SIG-M5 treated with dmso at 0.1 percent for 504 hours (cell line): ENCODE measurements at regions not wholly inside any gene's neighbourhood (a gene's known extent, or its start where the extent isn't known, plus 50 kb on each side); places are given as distances from the start of the nearest gene placed in this dataset.
A peak's percentile ranks its signal among the peaks of the same experiment; 100 is the strongest.
"Not testable (repeated sequence)": the region's sequence is repeated elsewhere in the genome, so short reads cannot be mapped to it uniquely, and the experiment has no call there.

Experiments used
- DNase-seq: peaks from one replicate; lab custom pipeline; 2025; ENCODE audit not compliant: unreplicated experiment; lab: John Stamatoyannopoulos, UW

DNA sequence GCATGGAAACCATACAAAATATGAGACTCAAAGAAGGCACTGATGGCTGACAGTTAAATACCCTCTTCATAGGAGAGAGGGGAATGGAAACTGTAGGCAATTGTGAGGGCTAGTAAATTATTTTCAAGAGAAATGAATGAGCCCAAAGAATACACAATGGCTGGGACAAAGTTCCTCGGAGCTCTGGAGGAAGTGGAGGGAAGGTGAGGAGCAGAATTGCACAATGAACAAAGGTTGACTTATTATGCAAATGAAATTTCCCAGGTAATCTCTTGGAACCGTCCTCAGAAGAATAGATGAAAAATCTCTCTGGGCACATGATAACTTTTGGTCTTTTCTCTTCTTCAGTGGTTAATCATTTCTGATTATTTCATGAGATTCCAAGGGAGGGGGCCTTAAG lies 202.6 kb upstream of the VCX start:
- no peak for DNase-seq

DNA sequence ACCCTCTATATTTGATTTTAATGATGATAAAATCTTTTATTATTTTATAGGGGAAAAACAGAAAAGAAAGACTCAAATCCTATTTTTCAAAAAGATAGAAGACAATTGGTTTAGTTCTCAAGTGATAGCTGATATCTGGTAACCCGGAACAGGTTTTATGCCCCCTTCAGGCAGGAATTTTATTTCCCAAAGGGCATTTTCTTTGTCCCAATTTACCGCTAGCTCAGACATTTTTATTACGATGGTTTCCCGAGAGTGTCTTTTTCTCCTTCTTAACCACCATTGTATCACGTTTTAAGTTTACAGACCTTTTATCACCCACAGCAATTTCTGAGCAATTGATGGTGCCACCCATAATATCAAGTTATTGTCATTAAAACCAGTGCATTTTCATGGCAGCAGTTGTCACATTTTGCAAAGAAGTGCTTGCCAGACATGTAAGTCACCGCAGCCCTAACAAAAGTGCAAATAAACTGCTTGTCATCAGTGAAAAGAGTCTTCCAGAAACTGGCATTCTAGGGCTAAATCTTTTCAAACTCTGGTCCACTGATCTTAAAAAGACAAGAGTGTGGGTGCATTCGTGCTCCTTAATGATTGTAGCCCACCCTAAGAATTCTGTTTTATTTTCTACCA lies 204.8 kb upstream of the VCX start:
- no peak for DNase-seq

DNA sequence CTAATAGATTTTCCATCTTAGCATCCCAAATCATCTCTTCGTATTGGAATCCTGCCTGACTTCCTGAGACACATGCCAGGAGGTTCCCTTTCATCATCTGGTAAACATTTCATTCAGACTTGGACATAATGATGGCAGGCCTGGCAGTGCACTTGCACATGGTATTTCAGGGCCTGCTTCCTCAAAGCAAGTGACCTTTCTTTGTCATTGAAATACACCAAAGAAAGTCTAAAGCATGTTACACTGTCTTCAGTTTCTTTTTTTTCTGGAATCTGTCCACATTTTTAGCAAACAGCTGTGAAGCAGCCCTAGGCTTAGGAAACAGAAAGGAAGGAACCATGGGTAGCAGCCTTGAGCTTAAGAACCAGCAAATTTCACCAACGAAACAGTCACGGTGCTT lies 205.9 kb upstream of the VCX start:
- no peak for DNase-seq

DNA sequence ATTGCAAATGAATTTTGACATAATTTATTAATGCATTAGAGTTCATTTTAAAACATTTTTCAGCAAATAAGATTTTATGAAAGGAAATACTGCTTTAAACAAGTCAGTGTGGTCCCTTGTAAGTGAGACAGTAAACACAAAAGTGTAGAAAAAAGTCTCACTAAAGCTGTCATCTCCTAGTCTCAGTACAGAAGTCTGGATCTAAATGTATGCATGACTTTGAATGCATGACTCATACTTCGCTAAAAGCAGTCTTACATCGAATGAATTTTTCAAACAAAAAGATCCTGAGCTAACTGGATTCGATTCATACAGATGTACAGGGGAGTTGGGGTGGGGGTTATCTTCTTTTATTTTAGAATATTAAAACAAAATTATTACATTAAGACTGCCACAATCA lies 207.4 kb upstream of the VCX start:
- no peak for DNase-seq

DNA sequence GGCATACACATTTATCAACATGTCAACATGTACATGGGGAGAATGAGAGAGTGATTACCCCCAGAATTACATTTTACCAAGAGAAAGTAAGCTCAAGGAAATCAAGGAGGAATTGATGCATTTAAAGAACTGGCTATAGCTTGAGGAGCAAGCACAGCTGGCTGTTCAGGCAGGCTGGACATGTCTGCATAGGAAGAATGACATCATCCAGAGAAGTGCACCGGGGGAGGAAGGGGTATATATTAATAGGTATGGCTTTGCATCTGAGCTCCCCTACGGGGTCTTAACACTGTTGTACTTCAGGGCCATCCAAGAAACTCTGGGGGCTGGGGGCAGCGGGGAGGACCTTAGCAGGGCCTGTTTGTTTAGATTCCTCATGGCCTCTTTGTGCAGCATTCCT lies 222.4 kb upstream of the VCX start:
- no peak for DNase-seq

DNA sequence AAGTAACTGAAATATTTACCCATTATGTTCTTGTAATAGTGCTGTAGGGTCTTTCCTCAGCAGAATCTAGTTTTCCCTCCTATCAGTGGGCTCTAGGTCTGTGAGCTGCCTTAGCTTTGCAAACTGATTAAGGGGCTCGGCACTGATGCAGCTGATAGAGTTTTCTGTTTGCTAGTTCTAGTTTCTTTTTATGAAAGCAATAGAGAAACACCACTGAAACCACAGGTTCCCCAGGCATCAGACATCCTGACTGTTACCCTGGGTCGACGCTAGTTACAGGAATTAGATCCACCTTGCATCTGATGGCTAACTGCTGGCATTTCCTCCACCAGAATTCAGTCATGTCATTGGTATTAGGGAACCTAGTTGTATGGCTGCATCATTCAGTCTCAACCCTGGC lies 225.0 kb upstream of the VCX start:
- DNase-seq: no peak

DNA sequence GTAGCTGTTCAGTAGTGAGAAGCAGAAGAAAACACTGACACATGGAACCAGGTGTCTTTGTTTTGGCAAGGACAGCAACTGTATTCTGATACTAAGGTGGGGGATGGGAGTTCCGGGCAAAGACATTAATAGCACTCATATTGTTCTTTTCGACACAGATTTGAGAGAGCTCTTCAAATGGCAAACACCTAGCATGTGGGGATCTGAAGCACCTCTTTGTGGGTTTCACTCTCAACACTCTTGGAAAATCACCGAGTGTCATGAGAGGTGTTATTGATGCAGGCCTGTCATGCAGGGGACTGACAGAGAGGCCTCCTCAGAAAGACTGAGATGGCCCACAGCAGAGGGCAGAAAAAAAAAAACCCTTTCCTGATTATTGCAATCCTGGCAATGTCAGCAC lies 228.4 kb upstream of the VCX start:
- DNase-seq: no peak

DNA sequence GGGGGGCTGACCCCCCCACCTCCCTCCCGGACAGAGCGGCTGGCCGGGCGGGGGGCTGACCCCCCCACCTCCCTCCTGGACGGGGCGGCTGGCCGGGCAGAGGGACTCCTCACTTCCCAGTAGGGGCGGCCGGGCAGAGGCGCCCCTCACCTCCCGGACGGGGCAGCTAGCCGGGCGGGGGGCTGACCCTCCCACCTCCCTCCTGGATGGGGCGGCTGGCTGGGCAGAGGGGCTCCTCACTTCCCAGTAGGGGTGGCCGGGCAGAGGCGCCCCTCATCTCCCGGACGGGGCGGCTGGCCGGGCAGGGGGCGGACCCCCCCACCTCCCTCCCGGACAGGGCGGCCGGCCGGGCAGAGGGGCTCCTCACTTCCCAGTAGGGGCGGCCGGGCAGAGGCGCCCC lies 234.3 kb upstream of the VCX start:
- not testable (repeated sequence) for DNase-seq

DNA sequence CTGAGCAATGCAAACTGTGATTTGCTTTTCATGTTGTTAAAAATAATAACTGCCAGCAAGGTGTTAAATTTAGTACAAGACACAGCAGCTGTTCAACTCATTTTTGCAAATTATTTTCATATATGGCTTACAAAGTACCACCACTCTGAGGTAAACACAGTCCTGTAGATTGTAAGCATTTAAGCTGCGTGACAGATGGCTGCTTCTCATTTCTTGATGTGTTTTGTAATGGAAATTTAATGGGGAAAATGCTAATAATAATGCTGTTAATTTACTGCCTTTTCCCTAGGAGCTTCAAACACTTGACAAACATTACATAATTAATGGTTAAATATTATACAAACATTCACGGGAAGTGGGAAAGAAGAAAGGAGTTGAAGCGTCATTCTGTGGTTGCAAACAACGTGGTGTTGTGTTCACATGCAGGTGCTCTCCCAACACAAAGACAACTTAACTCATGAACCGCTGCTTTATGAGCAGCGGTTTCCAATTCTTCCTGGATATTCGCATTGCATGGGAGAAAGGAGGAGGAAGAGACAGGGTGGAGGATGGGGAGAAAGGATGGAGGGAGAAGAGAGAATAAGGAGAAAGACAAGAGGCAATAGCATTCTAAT lies 236.8 kb upstream of the VCX start:
- no peak for DNase-seq

DNA sequence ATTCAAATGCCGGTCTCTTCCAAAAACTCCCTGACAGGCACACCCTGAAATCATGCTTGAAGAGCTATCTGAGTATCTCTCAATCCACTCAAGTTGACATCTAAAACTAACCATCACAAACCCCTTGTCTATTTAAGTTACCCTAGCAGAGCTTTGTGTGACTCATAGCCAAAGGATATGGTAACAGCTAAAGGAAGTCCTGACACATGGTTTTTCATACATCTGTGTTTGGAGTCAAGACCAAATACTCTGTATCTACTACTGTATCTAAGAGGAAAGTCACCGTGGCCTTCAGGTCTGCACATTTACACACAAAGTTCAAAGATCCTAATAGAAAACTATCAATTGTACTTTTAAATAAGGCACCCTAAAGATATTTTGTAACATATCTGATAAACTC lies 239.6 kb upstream of the VCX start:
- no peak for DNase-seq

DNA sequence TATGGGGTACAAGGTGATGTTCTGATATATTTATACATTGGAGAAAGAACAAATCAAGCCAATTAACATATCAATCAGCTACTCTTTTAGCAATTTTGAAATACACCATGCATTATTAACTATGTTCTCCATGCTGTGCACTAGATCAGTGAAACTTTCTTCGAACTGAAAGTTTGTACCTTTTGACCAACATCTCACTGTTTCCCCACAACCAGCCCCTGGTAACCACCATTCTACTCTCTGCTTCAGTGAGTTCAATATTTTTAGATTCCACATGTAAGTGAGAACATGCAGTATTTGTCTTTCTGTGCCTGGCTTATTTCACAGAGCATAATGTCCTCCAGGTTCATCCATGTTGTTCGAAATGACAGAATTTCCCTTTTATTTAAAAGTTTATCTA lies 246.1 kb upstream of the VCX start:
- DNase-seq: no peak

DNA sequence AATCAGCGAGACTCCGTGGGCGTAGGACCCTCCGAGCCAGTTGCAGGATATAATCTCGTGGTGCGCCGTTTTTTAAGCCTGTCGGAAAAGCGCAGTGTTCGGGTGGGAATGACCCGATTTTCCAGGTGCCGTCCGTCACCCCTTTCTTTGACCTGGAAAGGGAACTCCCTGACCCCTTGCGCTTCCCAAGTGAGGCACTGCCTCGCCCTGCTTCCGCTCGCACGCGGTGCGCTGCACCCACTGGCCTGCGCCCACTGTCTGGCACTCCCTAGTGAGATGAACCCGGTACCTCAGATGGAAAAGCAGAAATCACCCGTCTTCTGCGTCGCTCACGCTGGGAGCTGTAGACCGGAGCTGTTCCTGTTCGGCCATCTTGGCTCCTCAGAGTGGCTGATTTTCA lies 249.6 kb upstream of the VCX start:
- not testable (repeated sequence) for DNase-seq

DNA sequence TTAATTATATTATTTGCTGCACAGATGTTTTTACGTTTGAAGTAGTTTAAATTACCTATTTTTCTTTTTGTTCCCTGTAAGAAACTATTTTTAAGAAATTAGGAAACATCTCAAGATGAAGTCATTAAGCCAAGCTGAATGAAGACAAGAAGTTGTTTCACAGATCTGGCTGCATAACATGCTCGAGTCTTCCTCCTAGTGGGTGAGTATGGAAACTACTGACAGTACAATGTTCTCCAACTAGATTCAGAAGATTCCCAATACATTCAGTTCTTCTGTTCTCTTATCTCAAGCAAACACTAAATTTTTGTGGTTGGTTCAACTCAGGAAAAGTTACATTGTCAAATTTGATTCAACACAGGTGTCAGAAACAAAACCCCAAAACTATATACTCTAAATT lies 256.8 kb upstream of the VCX start:
- peak; percentile 18 for DNase-seq

DNA sequence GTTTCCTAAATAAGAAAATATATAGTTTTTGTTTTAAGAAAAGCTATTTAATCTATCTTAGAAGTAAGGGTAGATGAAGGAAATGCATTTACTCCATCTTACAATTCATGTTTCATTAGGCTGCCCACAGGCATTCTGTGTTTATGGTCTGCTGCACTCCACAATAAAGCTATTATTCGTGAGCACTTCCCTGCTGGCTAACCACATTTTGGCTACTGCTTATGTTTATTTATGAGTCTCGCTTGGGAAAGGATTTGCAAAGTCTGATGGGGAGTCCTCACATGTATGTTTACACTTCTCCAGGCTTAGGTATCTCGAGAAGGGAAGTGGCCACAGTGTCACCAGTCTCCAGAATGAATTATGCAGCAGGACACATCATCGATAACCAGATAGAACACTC lies 260.8 kb upstream of the VCX start:
- no peak for DNase-seq

DNA sequence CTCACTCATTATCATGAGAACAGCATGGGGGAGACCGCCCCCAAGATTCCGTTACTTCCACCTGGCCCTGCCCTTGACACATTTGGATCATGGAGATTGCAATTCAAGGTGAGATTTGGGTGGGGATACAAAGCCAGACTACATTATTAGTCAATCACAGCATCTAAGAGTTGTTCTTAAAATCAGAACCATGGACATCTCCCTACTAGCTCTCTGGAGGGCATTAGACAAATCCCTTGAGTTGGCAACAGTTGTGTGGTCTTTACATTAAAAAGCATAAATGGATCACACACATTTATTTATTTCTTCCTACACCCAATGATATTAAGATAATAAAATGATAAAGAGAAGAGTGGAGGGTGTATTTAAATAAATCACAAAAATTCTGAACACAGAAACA lies 262.8 kb upstream of the VCX start:
- DNase-seq: no peak

DNA sequence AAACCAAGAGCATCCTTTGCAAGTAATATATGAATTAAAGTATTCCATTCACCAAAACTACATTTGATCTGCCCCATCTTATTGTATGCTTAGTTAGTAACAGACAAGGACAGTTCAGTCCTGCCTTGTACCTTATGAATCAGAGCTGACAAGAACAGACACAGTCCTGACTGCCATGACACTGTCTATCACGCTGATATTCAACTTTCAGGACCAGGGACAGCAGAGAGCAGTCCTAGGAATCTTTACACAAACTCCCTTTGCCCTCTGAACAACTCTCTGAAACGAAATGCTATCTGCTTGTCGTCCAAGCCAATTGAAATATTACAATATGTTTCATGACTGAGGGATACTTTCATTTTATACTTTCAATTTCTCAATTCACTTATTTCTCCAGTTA lies 268.6 kb upstream of the VCX start:
- peak; percentile 0 for DNase-seq

DNA sequence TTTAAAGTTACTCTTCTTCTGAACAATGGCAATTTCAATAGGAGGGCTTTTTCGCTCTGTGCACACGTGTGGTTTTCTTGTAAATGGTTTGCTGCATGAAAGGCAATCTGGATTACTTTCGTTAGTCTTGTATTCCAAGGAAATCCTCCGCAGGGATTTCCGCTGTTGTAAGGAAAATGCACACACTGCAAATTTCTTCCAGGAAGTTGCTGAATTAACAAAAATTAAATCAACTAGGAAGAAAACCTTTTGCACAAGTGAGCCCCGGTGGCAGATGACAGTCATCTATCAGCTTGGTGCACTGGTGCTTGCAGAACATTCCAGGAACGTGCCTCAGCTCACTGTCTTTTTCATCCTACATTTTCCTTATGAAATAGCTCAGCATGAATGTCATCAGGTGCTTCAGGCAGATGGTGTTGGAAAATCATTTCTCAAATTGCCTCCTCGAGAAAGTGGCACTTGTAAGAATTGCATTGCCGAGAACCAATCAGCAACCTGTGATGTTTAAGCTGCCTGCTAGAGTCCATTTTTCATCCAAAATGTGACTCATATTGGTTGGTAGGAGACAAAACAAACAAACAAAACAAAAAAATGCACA lies 272.4 kb upstream of the VCX start:
- no peak for DNase-seq

DNA sequence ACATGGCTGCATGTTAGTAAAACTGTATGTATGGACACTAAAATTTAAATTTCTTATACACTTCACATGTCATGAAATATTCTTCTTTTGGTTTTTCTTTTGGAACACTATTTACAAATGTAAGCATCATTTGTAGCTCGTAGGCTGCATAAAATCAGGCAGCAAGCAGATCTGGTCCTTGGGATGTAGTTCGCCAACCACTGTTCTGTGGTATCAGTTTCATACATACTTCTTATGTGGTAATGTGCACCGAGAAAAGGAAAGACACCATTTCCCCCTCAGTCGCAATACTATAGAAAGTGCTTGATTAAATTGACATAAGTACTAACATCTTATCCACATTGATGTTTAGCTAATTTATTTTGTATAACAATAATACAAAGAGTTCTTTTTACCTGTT lies 274.4 kb upstream of the VCX start:
- DNase-seq: no peak

DNA sequence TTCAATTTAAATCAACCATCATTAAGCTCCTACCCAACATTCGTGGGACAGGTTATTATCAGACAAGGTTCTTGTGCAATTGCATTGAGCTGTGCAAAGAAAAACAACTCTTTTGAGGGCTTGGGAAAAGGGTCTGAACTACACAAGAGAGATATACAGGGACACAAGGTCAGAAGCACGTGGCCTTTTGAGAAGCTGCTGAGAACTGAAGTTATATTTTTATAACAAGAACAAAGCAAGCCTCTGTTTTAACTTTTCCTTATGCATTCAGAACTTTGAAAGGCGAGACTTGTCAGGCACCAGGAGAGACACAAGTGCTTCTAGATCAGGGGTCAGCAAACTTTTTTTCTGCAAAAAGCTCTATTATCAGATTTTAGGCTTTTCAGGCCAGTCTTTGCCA lies 274.8 kb upstream of the VCX start:
- DNase-seq: no peak

DNA sequence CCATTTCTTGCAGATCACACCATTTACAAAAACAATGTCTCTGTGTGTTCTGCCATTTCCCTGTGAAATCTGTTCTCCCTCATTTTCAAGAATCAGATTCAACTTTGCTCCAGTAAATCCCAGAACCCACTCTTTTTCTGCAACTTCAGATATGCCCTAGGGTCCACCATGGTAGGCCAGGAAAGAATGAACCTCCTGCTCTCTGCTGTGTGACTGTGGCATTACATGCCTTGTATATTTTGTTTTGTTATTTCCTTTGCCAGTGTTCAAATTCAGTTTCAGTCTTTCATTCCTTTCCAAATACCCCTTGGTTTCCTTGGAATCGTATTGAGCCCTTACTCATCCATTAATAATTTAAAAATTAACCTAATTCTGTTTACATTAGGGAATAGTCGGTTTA lies 290.2 kb upstream of the VCX start:
- DNase-seq: no peak

DNA sequence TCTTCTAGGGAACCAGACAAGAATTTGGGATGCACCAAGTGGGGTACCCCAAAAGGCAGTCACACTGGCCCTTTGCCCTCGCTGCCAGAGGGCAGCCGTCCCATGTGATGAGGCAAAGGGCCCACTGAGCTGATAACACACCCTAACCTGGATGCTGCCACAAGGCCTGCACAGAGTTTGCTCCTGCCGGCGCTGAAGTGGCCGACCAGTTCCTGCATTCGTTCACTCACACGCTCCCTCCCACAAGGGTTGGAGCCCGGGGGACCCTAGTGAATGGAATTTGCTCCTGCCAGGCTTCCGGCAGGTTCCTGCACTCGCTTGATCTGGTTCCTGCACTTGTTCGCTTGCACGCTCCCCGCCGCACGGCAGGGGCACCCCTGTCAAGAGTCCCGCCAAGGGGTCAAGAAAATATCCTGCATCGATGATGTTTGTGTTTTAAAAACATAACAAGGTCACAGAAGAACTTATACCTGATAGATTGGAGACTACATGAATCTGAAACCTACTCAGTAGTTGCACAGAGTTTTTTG lies 296.4 kb upstream of the VCX start:
- no peak for DNase-seq

DNA sequence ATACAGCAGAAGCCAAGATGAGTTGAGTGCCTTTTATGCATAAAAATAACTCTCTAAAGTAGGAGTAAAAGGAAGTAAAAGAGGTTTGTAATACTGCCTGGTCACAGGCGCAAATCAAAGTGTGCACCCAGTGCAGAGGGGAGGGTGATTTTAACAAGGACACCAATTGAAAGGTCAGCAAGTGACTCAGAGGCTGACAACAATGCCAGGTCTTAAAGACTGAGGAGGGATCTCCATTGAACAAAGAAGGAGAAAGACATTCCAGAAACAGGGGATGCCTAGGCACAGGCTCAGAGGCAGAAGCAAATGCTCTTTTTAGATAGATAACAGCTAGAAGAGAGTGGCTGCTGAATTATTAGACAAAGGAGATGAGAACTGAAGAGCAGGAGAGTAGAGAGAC lies 297.4 kb upstream of the VCX start:
- no peak for DNase-seq
